ENCODE measurements at regions not wholly inside any gene's neighbourhood (a gene's known extent, or its start where the extent isn't known, plus 50 kb on each side); places are given as distances from the start of the nearest gene placed in this dataset.

DNA sequence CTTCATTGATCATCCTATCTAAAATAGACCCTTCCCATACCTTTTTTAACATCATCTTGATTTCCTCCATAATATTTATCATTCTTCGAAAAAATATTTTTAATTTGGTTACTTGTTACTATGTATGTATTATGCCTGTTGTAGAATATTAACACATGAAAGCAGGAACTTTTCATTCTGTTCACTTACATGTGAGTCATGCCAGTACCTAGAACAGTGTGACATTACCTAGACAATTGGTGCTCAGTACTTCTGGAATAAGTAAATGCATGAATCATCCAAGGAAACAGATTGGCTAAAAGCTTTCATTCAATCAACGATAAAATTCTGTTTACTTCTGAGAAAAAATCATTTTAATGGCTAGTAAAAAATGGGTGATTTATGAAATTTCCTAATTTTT lies 76.4 kb downstream of the CXXC4 start:
- DNase-seq = no peak

DNA sequence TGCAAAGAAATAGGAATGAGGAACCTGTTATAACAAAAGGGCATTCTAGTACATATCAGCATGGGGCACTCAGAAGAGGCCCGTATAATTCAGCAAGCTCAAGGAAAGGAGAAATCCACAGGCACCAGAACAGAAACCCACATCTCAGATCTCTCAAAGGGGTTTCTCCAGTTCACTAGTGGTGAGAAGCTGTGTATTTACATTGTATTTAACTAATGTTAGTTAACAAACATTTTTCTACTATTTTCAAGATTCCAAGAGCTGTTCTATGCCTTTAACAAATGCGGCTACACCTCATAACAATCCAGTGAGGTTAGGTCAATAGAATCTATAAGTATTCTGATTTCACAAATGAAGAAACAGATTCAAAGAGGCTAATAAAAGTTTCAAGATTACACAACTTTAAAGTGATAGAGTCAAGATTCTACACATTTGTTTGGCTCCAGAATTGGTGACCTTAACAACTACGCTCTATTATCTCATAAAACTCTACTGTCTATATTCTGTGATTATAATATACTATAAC lies 77.3 kb downstream of the CXXC4 start:
- DNase-seq = no peak

DNA sequence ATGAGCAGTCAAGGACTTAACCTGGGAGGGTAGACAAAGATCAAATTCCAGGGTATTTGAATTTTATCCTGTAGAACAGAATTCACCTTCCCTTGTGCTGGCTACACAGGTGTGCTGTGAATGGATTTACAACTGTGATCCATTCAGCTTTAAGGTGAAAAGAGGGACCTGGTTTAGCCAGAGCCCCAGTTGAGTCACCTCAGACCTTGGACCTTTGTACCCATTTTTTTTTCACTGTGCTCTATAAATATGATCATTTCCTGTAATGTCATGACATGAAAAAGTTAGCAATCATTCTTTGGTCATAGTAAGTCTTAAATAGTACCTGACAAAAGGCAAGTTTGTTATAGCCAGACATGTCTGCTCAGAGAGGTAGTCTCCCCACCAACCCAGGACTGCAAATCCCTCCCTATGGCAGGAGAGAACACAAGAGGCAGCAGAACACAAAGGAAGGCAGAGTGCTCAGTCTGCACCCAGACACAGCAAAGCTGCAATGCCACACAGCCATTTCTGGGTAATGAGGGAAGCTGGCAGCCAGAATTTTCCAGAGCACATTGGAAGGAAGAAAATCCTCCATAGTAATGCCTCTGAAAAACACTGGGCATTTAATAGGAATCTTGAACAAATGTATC lies 77.9 kb downstream of the CXXC4 start:
- no peak for DNase-seq

DNA sequence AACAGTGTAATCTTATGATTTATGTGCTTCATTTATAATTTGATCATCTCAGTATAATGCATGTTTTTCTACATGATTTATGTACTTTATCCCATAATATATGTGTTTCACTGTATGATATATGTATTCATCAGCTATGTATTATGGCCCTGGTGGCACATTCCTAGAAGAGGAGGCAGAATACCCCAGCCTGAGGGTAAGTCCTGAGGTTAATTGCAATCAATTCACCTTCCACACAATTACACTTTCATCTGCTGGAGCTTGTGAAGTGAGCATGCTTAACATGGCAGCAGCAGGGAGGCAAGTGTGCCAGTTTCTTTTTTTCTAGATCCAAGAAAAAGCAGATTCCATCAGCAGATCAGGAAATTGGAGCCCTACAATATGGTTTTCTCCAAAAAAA lies 81.2 kb downstream of the CXXC4 start:
- no peak for DNase-seq

DNA sequence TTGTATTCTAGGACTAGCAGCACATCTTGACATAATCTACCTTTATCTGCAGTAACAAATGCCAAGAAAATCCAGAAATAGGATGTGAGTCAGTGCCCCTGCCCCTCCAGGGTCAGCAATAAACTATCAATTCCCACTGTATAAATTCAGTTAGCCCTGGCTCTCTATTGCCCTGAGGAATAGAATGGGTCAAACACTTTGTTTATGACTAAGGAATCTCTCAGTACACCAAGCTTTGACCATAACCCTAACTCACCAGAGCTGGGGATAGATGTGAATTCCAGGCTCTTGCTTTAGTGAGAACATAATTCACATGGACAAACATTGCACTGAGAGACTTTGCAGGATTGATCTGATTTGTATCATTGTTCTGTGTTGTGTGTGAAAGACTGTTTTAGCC lies 82.3 kb downstream of the CXXC4 start:
- no peak for DNase-seq

DNA sequence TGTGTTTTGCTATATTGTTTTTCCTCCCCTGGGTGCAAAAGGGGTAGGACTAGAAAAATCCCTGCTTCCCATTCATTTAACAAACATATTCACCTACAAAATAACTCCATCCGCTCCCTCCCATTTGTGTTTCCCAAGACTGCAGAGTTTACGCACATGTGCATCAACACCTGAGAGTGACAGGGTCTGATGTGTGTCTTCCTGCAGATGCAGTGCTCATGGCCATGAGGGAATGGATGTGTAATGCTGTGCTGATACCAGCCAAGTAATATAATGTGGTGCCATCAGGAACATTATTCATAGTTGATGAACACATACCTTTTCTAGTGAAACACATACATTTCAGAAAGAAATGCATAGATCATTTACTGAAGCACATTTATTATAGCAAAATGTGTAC lies 83.2 kb downstream of the CXXC4 start:
- no peak for DNase-seq

DNA sequence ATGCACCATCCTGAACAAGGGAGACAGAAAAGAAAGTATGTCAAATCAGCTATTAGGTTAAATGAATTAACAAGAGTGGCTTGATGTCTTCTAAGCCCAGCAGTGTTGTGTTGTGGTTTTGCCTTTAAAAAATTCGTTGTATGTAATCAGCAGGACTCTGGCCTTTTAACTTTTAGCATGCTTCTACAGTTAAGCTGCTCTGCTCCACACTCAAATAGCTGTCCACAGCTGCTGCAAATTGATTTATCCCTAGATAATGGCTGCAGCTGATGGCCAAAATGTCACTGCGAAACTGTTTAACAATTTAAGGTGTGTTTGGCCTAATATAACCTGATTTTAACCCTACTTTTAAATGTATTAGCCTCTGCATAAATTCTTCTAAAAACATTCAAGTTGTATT lies 85.8 kb downstream of the CXXC4 start:
- DNase-seq = no peak

DNA sequence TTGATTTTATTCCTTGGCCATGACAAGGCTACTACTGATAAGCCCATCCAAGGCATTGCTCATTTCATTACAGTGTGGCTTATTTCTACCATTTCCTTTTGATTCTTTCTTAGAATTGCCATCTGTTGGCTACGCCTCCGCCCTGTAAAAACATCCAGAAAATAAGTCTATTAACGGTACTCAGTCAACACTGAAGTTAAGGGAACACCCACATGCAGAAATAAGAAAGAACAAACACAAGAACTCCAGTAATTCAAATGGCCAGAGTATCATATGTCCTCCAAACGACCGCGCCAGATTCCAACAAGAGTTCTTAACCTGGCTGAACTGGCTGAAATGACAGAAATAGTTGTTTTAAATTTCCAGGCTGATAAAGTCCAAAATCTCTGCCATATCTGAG lies 90.3 kb downstream of the CXXC4 start:
- DNase-seq = no peak

DNA sequence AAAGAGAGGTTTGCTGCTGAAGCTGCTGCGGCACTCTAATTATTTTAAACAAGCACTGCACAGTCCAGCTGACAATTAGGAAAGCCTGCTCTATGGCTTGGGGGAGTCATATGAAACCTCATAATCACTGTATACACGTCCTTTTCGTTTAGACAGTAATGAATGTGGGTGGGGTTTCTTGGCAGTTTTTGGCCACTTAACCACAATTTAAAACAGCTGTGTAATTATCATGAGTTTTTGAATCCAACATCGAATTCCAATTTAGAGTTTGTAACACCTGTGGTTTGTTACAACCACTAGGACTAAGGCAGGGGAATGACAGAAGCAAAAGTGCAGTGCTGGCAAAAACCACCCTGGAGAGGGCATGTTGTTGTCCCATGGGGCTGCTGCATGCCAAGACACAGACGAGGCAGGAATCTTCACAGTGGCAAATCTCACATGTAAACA lies 99.5 kb downstream of the CXXC4 start:
- DNase-seq = peak; percentile 26

DNA sequence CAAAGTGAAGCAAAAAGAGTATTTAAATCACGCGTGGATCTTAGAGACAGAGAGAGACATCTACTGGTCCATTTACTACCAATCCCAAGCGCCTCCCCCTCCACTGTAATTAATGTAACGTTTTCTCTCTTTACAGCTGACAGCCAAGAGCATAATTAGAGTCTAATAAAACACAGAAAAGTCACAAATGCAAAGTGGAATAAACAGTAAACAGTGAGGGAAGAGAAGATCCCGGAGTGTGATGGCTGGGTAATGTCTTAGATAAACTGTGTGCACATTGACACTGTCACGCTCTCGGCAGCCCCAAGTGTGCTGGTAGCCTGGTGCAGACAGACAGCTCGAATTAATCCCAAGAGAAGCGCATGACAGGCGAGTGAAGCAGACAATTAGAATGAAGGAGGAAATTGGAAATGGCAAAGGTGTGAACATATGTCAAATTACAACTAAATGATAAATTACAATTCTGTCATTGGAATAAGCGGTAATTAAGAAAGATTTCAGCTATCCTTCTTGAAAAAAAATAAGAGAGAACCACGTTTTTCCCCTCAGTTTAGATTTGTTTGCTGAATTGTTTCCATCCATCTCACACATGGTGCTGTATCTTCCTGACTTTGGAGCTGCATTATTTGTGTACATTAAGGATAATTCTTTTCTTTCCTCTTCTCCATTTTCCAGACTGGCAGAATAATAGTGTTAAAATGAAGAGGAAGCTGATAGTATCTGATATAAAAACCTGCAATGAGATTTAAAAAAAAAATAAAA lies 100.1 kb downstream of the CXXC4 start:
- no peak for DNase-seq

DNA sequence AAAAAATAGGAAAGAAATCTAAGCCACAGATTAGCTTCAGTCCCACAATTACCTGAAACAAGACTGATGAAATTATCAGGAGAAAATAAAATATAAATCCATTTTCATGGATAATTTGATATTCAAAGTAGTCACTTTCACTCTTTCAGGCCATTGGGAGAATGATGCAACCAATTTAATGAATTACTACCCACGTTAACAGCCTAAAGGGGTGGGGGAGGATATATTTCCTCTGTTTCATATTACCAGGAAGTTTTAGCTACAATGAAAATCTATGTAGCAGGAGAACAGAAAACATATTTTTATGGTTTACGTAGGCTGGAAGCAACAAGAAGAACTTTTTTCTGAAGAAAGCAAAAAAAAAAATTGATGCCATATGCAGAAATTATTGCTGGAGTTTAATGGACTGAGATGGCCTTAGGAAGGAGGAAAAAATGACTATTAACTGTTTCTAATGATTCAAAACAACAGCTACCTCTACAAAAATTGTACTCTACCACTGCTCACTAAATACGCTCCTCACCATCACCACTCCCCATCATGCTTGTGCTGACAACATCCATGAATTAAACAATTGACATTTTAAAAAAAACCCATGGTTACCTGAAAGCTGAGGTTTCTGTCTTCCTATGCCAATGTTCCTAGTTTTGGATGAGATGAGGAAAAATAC lies 100.9 kb downstream of the CXXC4 start:
- DNase-seq = no peak

DNA sequence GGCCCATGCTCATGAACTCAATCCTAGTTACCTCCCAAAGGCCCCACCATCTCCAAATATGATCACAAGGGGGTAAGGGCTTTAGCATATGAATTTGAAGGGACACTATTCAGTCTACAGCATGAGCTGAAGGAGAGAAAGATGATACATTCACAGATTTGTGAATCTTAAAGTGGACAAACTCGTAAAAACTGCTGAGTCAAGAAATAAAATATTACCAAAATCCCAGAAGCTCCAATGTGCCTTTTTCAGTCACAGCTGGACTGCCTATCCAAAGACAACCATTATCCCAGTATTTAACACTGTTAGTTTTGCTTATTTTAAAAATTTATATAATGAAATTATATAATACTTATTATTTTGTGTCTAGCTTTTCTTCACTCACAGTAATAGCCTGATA lies 109.0 kb downstream of the CXXC4 start:
- no peak for DNase-seq

DNA sequence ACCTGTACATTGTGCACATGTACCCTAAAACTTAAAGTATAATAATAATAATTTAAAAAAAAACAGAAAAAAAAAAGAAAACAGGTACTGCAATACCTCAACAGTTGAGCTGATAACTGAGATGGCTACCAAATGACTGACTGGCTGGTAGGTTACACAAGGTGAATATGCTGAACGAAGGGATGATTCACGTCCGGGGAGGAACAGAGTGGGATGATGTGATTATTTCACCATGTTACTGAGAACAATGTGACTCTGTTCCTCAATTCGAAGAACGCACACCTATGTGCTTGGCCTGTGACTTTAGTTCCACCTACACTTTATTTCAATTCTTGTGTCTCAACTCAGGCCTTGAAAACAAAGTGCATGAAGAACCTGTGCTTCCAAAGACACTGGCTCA lies 111.7 kb downstream of the CXXC4 start:
- no peak for DNase-seq

DNA sequence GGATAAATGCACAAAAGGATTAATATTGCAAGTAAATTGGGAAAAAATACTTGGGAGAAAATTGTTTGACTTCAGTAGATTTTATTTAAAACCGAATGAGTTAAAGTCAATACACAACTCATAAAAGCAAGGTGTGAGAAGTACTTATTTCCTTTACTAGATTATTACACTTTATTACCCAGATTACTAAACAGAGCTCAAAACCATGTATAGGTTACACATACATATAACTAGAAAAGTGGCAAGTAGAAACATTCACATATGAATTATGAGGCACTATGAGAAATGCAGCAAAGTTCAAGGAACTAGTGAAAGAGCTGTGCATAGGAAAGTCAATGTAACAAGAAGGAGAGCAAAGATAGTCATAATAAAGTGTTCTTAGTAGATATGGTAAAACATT lies 113.0 kb downstream of the CXXC4 start:
- no peak for DNase-seq

DNA sequence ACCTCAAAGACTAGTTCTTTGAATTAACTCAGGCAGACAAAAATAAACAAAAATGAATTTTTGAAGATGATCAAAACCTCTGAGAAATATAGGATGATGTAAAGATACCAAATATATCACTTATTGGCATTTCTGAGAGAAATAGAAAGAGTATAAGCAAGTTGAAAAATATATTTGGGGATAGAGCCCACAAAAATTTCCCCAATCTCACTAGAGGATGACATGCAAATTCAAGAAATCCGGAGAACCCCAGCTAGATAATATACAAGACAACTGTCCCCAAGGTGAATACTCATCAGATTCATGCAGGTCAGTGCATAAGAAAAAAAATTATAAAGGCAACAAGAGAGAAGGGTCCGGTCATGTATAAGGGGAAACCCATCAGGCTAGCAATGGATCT lies 129.1 kb downstream of the CXXC4 start:
- no peak for DNase-seq

DNA sequence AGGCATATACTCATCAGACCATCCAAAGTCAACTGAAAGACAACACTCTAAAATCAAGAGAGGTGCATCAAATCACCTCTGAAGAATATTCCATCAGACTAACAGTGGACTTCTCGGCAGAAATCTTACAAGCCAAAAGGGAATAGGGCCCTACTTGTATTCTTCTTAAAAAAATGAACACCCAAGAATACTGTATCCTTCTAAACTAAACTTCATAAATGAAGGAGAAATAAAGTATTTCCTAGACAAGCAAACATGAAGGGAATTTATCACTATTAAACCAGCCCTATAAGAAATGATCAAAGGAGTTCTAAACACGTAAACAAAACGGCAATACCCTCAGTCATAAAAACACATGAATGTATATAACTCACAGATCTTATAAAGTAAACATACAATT lies 141.2 kb downstream of the CXXC4 start:
- DNase-seq = no peak

DNA sequence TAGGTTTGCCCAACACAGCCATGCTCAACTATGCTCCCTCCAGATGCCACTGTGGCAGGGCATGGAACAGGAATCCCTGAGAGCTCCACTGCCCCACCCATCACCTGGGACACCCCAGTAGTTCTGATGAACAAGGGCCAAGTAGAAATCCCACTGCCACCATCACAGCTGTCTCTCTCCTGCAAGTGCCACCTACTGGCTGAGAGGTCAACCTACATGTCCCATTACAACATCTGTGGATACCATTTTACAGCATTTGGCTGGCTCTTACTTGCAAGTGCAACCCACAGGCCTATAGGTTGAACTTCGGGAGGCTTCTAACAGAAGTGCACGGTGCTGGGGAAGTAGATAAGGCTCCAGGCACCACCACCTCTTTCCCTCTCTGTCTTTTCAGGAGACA lies 142.5 kb downstream of the CXXC4 start:
- no peak for DNase-seq

DNA sequence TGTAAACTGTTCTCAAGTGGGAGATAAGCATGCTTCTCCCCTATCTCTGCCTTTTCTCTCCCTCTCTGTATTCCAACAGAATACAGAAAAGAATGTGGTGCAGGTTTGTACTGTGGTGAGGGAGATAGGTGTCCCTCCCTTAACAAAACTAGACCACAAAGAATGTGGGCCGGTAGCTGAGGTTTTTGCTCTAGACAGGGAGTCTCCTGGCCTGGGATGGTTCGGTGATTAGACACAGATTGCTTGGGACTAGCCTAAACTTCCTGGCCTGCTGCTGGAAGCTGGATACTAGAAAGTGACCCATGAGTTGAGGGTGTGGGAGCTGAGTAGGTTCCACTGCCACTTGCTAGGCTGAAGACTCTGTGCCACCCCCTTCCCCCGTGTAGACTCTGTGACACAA lies 143.0 kb downstream of the CXXC4 start:
- DNase-seq = no peak

DNA sequence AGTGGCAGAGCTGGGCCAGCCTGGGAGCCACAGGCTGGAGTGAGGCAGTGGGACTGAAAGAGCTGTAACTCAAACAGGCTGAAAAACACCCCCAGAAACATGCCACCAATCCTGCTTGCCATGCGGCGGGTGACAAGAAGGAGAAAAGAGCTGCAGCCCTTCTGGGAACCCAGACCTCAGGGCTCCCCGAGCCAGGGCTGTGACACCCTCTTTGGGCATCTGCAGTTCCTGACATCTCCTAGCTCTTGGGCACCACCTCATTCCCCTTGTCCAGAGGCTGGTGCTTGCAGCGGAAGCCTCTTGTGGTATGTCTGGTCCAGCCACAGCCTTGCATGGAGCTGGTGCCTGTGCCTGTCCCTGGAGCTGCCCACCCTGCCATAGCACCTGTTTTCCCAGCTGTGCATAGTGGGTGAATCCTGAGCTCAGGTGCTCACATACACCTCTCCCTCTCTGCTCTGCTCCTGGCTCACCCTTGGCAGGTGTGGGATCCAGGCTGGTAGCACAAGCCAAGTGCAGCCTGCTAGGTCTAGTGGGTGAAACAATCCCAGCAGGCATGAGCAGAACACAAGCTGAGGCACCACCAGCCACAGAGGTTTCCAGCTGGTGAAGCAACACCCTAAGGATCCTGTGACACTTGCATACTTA lies 149.0 kb downstream of the CXXC4 start:
- DNase-seq = no peak

DNA sequence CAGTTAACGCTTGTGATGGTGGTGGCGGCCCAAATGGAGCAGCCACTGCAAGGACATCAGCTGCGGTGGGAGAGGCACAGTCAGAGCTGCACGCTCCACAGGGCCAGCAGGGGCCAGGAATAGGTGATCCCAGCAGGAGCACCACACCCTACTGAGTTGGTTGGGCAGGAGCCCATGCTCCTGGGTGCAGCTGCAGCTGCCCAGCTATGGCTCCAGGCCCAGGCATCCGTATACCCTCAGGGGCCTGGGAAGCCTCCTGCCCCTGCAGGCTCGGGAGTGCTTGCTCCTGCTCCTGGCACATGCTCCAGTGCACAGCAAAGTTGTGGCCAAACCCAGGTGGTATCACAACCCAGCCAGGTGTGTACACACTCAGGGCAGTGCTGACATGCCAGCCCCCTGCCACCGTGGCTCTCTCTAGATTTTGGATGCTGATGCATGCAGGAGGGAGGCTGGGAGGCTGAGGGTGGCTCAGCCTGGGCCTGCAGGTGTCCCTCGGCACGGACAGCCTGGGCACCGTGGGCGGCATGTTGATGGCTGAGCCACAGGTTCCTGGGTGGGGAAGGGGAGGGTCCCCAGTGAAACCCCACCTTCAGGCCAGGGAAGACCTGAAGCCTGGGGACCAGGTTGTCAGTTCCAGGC lies 150.2 kb downstream of the CXXC4 start:
- no peak for DNase-seq

DNA sequence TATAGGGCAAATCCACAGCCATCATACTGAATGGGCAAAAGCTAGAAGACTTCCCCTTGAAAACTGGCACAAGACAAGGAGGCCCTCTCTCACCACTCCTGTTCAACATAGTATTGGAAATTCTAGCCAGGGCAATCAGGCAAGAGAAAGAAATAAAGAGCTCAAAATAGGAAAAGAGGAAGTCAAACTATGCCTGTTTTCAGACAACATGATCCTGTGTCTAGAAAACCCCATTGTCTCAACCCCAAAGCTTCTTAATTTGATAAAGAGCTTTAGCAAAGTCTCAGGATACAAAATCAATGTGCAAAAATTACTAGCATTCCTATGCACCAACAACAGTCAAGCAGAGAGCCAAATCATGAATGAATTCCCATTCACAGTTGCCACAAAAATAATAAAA lies 160.3 kb downstream of the CXXC4 start:
- DNase-seq = no peak

DNA sequence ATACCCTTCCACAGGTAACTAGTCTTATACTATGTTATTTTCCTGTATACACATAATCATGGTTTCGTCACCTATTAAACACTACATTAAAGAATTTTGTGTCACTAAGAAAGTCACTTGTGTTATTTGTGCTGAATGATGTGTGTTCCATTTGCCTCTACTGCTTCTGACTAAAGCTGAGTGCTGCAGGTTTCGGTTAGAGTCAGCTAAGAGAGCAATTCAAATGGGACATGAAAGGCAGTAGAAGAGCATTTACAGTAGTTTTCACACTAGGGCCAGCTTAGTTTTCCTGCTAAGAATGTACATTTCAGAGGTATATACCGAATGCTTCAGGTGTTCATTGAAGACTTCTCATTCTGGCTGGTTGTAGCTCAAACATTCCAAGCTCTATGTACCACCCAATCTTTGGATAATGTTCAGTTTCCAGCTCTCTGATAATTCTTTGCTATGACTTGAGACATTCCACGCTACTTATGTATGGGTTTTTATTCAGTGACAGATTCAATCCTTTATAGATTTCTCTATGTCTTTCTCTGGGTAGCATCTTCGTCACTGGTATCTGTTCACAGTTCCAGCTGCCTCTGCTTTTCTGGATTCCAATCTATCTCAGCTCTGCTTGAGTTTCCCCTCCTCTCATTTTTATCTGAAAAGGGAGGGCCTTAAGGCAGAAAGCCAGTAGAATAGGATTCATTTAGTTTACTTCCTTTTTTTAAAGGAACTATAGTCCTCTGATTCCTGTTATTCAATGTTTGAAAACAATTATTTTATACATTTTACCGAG lies 164.4 kb downstream of the CXXC4 start:
- DNase-seq = no peak

Data from right hindlimb (tissue), 1 donor.